GM23338 (cell line): ENCODE measurements at regions not wholly inside any gene's neighbourhood (a gene's known extent, or its start where the extent isn't known, plus 50 kb on each side); places are given as distances from the start of the nearest gene placed in this dataset.

ENCODE experiments used
- CTCF ChIP-seq, 2 experiments: fragments of 200-600 bp in 1 of 2; sonication (generic) in 1 of 2; conservative IDR thresholded peaks; 2 replicates each; pipeline versions ENCODE4 v1.5.1 to v1.6.1; 2016 to 2017; ENCODE audit warnings: antibody characterized with exemption in 2 of 2, low read depth in 2 of 2, mild to moderate bottlenecking in 2 of 2, moderate library complexity in 1 of 2
- EZH2phosphoT487 ChIP-seq: fragments of 200-600 bp; sonication (generic); IDR thresholded peaks from one replicate; pipeline ENCODE4 v1.8.1; 2018; ENCODE audit warnings: antibody characterized with exemption; ENCODE audit not compliant: unreplicated experiment
- REST ChIP-seq: IDR thresholded peaks from one replicate; pipeline ENCODE4 v1.6.1; 2018; ENCODE audit warnings: antibody characterized with exemption; ENCODE audit not compliant: unreplicated experiment

DNA sequence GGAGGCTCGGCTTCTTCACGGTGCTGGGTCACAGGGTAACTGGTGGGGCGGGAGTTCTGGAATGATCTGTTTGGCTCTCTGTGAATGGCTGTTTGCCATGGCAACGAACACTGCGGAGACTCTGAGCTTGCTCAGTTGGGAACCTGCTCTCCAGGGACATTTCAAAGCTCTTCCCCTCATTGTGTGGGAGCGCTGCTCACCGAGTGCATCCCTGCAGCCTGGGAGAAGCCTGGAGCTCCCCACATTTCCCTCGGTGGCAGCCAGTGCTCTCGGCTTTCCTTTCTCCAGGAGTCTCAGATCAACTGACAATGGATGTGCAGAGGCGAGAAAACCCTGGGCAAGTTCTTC lies 57.6 kb upstream of the CACUL1 start:
- TF ChIP-seq CTCF (conservative IDR thresholded peaks at IDR 0.05; ENCODE audit: low read depth in 2 of 2): no peak
- no peak for TF ChIP-seq EZH2phosphoT487
- no peak for TF ChIP-seq REST
